GM19239 (cell line): ENCODE measurements at regions not wholly inside any gene's neighbourhood (a gene's known extent, or its start where the extent isn't known, plus 50 kb on each side); places are given as distances from the start of the nearest gene placed in this dataset.
"Not testable (repeated sequence)": the region's sequence is repeated elsewhere in the genome, so short reads cannot be mapped to it uniquely, and the experiment has no call there.

ENCODE experiments used
- DNase-seq: peaks from one replicate; pipeline ENCODE4 v3.0.0; 2011; ENCODE audit warnings: low spot score; ENCODE audit not compliant: insufficient read length
- FAIRE-seq: peaks from 2 replicates; lab custom pipeline; 2011; peaks lifted over from hg19 to GRCh38; lab: Jason Lieb, UNC

- no peak for FAIRE-seq
Measured at GRCh38 chr1:163562355-163562754, 240.6 kb downstream of the NUF2 start.

GRCh38 chr1:163565166-163565565 is 243.4 kb downstream of the NUF2 start:
- no peak for DNase-seq
- FAIRE-seq = no peak

More at GRCh38 chr1:163562355-163562754, 240.6 kb downstream of the NUF2 start:
- DNase-seq = no peak

- DNase-seq (no peak), FAIRE-seq (no peak)
Measured at GRCh38 chr1:163570071-163570470, 248.3 kb downstream of the NUF2 start.

GRCh38 chr1:163571950-163572349 is 250.2 kb downstream of the NUF2 start:
- FAIRE-seq = no peak
- DNase-seq = no peak

- DNase-seq = no peak
Measured at GRCh38 chr1:163574119-163574518, 252.4 kb downstream of the NUF2 start.

GRCh38 chr1:163580926-163581325 is 259.2 kb downstream of the NUF2 start:
- DNase-seq (no peak), FAIRE-seq (no peak)

More at GRCh38 chr1:163574119-163574518, 252.4 kb downstream of the NUF2 start:
- no peak for FAIRE-seq

- no peak for FAIRE-seq
Measured at GRCh38 chr1:163583661-163584181, 262.0 kb downstream of the NUF2 start.

GRCh38 chr1:163585796-163586195 is 264.0 kb downstream of the NUF2 start:
- FAIRE-seq = no peak
- DNase-seq = no peak

More at GRCh38 chr1:163583661-163584181, 262.0 kb downstream of the NUF2 start:
- DNase-seq = no peak

- DNase-seq = no peak
- FAIRE-seq = no peak
Measured at GRCh38 chr1:163588796-163589195, 267.0 kb downstream of the NUF2 start.

GRCh38 chr1:163589735-163590134 is 268.0 kb downstream of the NUF2 start:
- DNase-seq (no peak), FAIRE-seq (no peak)

GRCh38 chr1:163591131-163591530 is 269.4 kb downstream of the NUF2 start:
- FAIRE-seq, DNase-seq: not testable (repeated sequence)

GRCh38 chr1:163592623-163593022 is 270.9 kb downstream of the NUF2 start:
- not testable (repeated sequence) for FAIRE-seq, DNase-seq

- FAIRE-seq, DNase-seq: not testable (repeated sequence)
Measured at GRCh38 chr1:163596106-163596505, 274.4 kb downstream of the NUF2 start.

- no peak for DNase-seq
- FAIRE-seq = no peak
Measured at GRCh38 chr1:163596541-163597258, 274.9 kb downstream of the NUF2 start.

GRCh38 chr1:163604321-163604720 is 282.6 kb downstream of the NUF2 start:
- DNase-seq (no peak), FAIRE-seq (no peak)

- DNase-seq = no peak
Measured at GRCh38 chr1:163604896-163605295, 283.1 kb downstream of the NUF2 start.

GRCh38 chr1:163608979-163609378 is 287.2 kb downstream of the NUF2 start:
- FAIRE-seq = no peak

More at GRCh38 chr1:163604896-163605295, 283.1 kb downstream of the NUF2 start:
- FAIRE-seq = no peak

GRCh38 chr1:163609858-163610257 is 288.1 kb downstream of the NUF2 start:
- FAIRE-seq = no peak
- DNase-seq = no peak

More at GRCh38 chr1:163608979-163609378, 287.2 kb downstream of the NUF2 start:
- DNase-seq = no peak

GRCh38 chr1:163610486-163610885 is 288.7 kb downstream of the NUF2 start:
- DNase-seq = no peak
- FAIRE-seq = no peak

GRCh38 chr1:163614361-163614760 is 292.6 kb downstream of the NUF2 start:
- FAIRE-seq (no peak), DNase-seq (no peak)

- DNase-seq (no peak), FAIRE-seq (no peak)
Measured at GRCh38 chr1:163628034-163628773, 306.4 kb downstream of the NUF2 start.
